ENCODE measurements at regions not wholly inside any gene's neighbourhood (a gene's known extent, or its start where the extent isn't known, plus 50 kb on each side); places are given as distances from the start of the nearest gene placed in this dataset.

DNA sequence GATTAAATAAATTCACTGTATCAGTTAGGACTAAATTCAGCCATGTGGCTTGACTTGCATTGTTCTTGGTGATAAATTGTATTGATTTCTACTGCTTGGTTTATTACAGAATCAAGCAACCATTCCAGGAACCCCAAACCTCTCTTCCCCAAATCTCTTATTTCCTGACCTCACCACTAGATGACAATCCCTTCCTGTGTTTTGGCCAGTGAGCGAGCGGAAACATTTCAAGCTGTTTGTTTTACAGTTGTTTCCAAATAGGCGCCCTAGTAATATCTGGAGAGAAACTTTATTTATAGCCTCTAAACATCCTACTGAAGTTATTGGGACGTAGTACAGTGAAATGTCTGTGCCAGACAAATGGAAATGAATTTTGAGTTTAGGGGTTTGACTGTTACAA is 161.1 kb downstream of the SNAPC1 start:
- Histone ChIP-seq H3K9me3 (replicated peaks) (no peaks in the 10 kb centered on the region), H3K27ac (no peak overlapping the region), H3K27me3 (no peaks in the 10 kb centered on the region), H3K4me1 (peaks cover 6% of the 10 kb centered on the region), H3K36me3 (no peaks in the 10 kb centered on the region), H3K4me3 (no peak overlapping the region)
- DNase-seq: peak in 1 of 2 experiments; percentile 9

DNA sequence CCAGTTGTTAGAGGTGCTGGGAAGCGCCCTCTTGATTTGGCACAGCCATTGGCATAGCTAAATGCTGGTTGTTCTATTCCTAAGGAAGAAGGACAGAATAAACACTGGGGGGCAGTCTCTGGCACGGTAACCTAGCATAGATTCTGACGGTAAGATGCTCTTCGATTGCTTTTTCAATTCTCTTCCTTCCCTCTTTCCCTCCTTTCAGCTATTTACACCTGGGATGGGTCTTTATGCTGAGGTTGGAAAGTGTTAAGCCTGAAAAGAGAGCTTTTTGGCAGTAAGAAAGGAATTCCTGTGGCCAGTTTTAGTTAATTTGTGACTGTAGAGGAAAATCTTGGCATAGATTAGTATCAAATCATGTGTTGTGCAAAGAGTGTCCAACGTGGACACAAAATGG is 162.8 kb downstream of the SNAPC1 start:
- DNase-seq: peak in 1 of 2 experiments; percentile 5
- Histone ChIP-seq H3K27me3 (no peaks in the 10 kb centered on the region), H3K27ac (no peak overlapping the region), H3K36me3 (no peaks in the 10 kb centered on the region), H3K4me1 (peaks cover 6% of the 10 kb centered on the region), H3K9me3 (replicated peaks) (no peaks in the 10 kb centered on the region), H3K4me3 (no peak overlapping the region)

- Histone ChIP-seq H3K36me3 (no peaks in the 10 kb centered on the region), H3K4me3 (no peak overlapping the region), H3K27me3 (no peaks in the 10 kb centered on the region), H3K27ac (no peak overlapping the region), H3K4me1 (peaks cover 6% of the 10 kb centered on the region), H3K9me3 (replicated peaks) (no peaks in the 10 kb centered on the region)
- no peak for DNase-seq
Observed at GRCh38 chr14:61925732-61926435, 163.7 kb downstream of the SNAPC1 start.

GRCh38 chr14:61927060-61927459 is 164.8 kb downstream of the SNAPC1 start:
- H3K27me3 ChIP-seq: no peaks in the 10 kb centered on the region
- no peaks in the 10 kb centered on the region for H3K9me3 ChIP-seq (replicated peaks)
- peak in 1 of 2 experiments; percentile 7 for DNase-seq
- H3K27ac ChIP-seq: no peak overlapping the region
- H3K4me1 ChIP-seq: peaks cover 6% of the 10 kb centered on the region
- H3K36me3 ChIP-seq: no peaks in the 10 kb centered on the region
- no peak overlapping the region for H3K4me3 ChIP-seq

DNA sequence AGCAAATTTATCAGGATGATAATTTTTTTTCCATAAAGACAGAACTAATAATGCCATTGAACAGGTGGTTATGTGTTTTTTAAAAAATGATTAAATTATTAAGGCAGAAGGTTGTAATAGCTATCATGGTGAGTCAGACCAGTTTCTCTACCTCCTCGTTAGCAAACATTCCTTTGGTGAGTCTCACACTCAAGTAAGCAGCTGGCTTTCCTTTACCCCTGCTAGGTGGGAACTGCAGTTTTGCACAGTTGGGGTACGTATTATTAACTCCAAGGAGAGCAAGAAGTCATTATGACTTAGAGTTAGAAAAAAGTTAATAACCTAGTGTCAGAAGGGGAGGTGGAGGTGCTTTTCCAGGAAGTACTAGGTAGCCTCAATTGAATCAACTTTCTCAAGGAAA is 165.3 kb downstream of the SNAPC1 start:
- Histone ChIP-seq H3K9me3 (replicated peaks) (no peaks in the 10 kb centered on the region), H3K27me3 (no peaks in the 10 kb centered on the region), H3K27ac (no peak overlapping the region), H3K4me1 (peaks cover 6% of the 10 kb centered on the region), H3K36me3 (no peaks in the 10 kb centered on the region), H3K4me3 (no peak overlapping the region)
- peak in 1 of 2 experiments; percentile 10 for DNase-seq

- Histone ChIP-seq H3K4me1 (peaks cover 6% of the 10 kb centered on the region), H3K27ac (no peak overlapping the region), H3K4me3 (no peak overlapping the region), H3K27me3 (no peaks in the 10 kb centered on the region), H3K9me3 (replicated peaks) (no peaks in the 10 kb centered on the region), H3K36me3 (no peaks in the 10 kb centered on the region)
- DNase-seq: no peak
Observed at GRCh38 chr14:61928300-61928699, 166.1 kb downstream of the SNAPC1 start.

- H3K27ac ChIP-seq: no peak overlapping the region
- H3K4me1 ChIP-seq: peaks cover 6% of the 10 kb centered on the region
- no peak for DNase-seq
- no peaks in the 10 kb centered on the region for H3K27me3 ChIP-seq
- no peak overlapping the region for H3K4me3 ChIP-seq
- no peaks in the 10 kb centered on the region for H3K9me3 ChIP-seq (replicated peaks)
- H3K36me3 ChIP-seq: no peaks in the 10 kb centered on the region
Observed at GRCh38 chr14:61928701-61929100, 166.5 kb downstream of the SNAPC1 start.

- H3K27me3 ChIP-seq: no peaks in the 10 kb centered on the region
- H3K4me3 ChIP-seq: no peak overlapping the region
- no peaks in the 10 kb centered on the region for H3K36me3 ChIP-seq
- DNase-seq: no peak
- no peak overlapping the region for H3K27ac ChIP-seq
- no peaks in the 10 kb centered on the region for H3K9me3 ChIP-seq (replicated peaks)
- H3K4me1 ChIP-seq: peaks cover 6% of the 10 kb centered on the region
Observed at GRCh38 chr14:61929651-61930050, 167.4 kb downstream of the SNAPC1 start.

GRCh38 chr14:61930101-61930857 is 168.1 kb downstream of the SNAPC1 start:
- no peaks in the 10 kb centered on the region for H3K9me3 ChIP-seq (replicated peaks)
- no peak overlapping the region for H3K4me3 ChIP-seq
- no peaks in the 10 kb centered on the region for H3K36me3 ChIP-seq
- DNase-seq: no peak
- peaks cover 6% of the 10 kb centered on the region for H3K4me1 ChIP-seq
- H3K27me3 ChIP-seq: no peaks in the 10 kb centered on the region
- no peak overlapping the region for H3K27ac ChIP-seq

DNA sequence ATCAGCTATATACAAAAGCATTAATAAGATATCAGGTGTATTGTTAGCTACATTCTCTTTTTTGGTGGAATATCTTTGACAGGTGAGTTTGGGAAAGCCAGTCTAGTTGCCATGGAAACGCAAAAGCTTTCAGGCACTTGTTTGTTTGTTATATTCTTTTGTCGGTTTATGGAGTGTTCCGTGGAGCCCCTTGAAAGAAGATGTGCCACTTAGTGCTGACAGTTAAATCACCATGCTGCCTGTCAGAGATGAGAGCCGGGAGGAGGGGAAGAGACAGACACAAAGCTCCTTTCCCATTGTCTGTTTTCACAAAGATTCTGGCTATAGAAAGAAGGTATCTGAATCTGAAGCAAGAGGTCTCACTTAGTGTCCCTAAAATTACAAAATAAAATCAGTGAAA is 170.8 kb downstream of the SNAPC1 start:
- no peak overlapping the region for H3K4me3 ChIP-seq
- no peaks in the 10 kb centered on the region for H3K4me1 ChIP-seq
- DNase-seq: no peak
- no peak overlapping the region for H3K27ac ChIP-seq
- no peaks in the 10 kb centered on the region; the same call in 1 of the 2 replicates for H3K27me3 ChIP-seq
- H3K9me3 ChIP-seq (replicated peaks): no peaks in the 10 kb centered on the region
- no peaks in the 10 kb centered on the region for H3K36me3 ChIP-seq

- H3K9me3 ChIP-seq (replicated peaks): no peaks in the 10 kb centered on the region
- H3K27ac ChIP-seq: no peak overlapping the region
- H3K4me3 ChIP-seq: no peak overlapping the region
- DNase-seq: no peak
- H3K36me3 ChIP-seq: no peaks in the 10 kb centered on the region
- H3K27me3 ChIP-seq: no peaks in the 10 kb centered on the region; the same call in 1 of the 2 replicates
- H3K4me1 ChIP-seq: no peaks in the 10 kb centered on the region
Observed at GRCh38 chr14:61934385-61934784, 172.2 kb downstream of the SNAPC1 start.

GRCh38 chr14:61939776-61940175 is 177.6 kb downstream of the SNAPC1 start:
- Histone ChIP-seq H3K27me3 (no peaks in the 10 kb centered on the region; the same call in 1 of the 2 replicates), H3K36me3 (no peaks in the 10 kb centered on the region), H3K27ac (no peak overlapping the region), H3K4me3 (no peak overlapping the region), H3K4me1 (no peaks in the 10 kb centered on the region), H3K9me3 (replicated peaks) (no peaks in the 10 kb centered on the region)
- DNase-seq: no peak

- no peak overlapping the region for H3K4me3 ChIP-seq
- no peaks in the 10 kb centered on the region; the same call in 1 of the 2 replicates for H3K27me3 ChIP-seq
- H3K36me3 ChIP-seq: no peaks in the 10 kb centered on the region
- no peaks in the 10 kb centered on the region for H3K4me1 ChIP-seq
- no peaks in the 10 kb centered on the region for H3K9me3 ChIP-seq (replicated peaks)
- no peak overlapping the region for H3K27ac ChIP-seq
- DNase-seq: peak; percentile 6 to 25
Observed at GRCh38 chr14:61940666-61941420, 178.6 kb downstream of the SNAPC1 start.

DNA sequence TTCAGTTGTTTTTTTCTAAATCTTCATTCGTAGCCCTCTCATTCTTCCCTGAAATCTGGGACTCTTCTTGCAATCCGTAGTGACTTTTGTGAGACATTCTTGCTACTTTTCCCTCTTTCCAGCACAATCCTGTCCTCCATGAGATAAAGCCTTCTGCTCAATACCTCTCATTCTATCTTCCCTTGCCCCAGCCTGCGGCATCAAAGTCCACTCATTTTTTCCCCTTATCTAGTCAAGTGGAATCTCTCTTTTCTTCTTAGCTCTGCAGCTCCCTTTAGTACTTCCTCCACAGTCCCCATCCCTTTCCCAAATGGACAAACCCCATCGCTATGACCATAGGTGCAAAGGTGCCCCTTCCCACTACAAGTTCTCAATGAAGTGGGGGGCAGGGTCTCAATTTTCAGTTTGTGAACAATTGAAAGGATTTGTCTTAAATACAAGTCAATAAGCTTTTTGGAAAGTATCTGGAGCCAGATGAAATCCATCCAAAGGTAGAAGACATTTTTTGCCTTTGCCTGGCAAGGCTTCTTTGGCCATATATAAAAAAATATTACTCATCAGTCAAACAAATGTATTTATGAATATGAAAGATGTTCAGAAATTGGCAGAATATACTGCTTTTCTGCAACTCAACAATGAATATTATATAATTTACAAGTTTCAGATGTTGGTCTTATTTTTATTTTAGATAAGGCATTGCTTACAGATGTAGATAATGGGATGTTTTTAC is 179.4 kb downstream of the SNAPC1 start:
- no peaks in the 10 kb centered on the region; the same call in 1 of the 2 replicates for H3K27me3 ChIP-seq
- no peaks in the 10 kb centered on the region for H3K36me3 ChIP-seq
- H3K4me3 ChIP-seq: no peak overlapping the region
- no peaks in the 10 kb centered on the region for H3K4me1 ChIP-seq
- no peaks in the 10 kb centered on the region for H3K9me3 ChIP-seq (replicated peaks)
- no peak for DNase-seq
- H3K27ac ChIP-seq: no peak overlapping the region

All from SJCRH30 (cell line).